ENCODE measurements at regions not wholly inside any gene's neighbourhood (a gene's known extent, or its start where the extent isn't known, plus 50 kb on each side); places are given as distances from the start of the nearest gene placed in this dataset.

- Mint-ChIP-seq H3K9me3 (ENCODE audit: low read depth, unreplicated experiment) (no peaks in the 10 kb centered on the region), H3K4me1 (ENCODE audit: low read depth, unreplicated experiment) (peaks cover 29% of the 10 kb centered on the region), H3K27ac (ENCODE audit: unreplicated experiment) (peak overlapping the region; percentile 60), H3K4me3 (ENCODE audit: low read depth, unreplicated experiment) (peak overlapping the region; percentile 34), H3K27me3 (ENCODE audit: unreplicated experiment) (no peaks in the 10 kb centered on the region), H3K36me3 (ENCODE audit: insufficient read depth, unreplicated experiment) (peaks cover 4% of the 10 kb centered on the region)
- intact Hi-C loops (cut with micrococcal nuclease; ENCODE audit: unreplicated experiment), result loop anchor here (2.0 to 10.0 kb wide), 3 partner anchors 140 to 352 kb away; no protein-coding TSS in a partner anchor
- CTCF ChIA-PET, result interaction anchor here (0.9 to 2.1 kb wide), 6 partner anchors 48 to 525 kb away, joined by 3 to 16 read pairs (median 6); no protein-coding TSS in a partner anchor
- peak; percentile 83 for DNase-seq
- BruUV-seq (replicated peaks), result no TSS peak
- peak; percentile 55 for TF ChIP-seq CTCF (IDR thresholded peaks at IDR 0.05; ENCODE audit: unreplicated experiment)
Observed at GRCh38 chr5:71782771-71783770, 64.0 kb downstream of the CARTPT start.

GRCh38 chr5:71783891-71784290 lies 64.8 kb downstream of the CARTPT start:
- no peak overlapping the region for H3K27ac Mint-ChIP-seq (ENCODE audit: unreplicated experiment)
- CTCF ChIA-PET, result interaction anchor here (1.9 to 2.1 kb wide), 3 partner anchors 138 to 524 kb away, joined by 4 to 16 read pairs (median 6); no protein-coding TSS in a partner anchor
- DNase-seq, result no peak
- no peak for TF ChIP-seq CTCF (IDR thresholded peaks at IDR 0.05; ENCODE audit: unreplicated experiment)
- no peaks in the 10 kb centered on the region for H3K9me3 Mint-ChIP-seq (ENCODE audit: low read depth, unreplicated experiment)
- peaks cover 29% of the 10 kb centered on the region for H3K4me1 Mint-ChIP-seq (ENCODE audit: low read depth, unreplicated experiment)
- H3K27me3 Mint-ChIP-seq (ENCODE audit: unreplicated experiment), result no peaks in the 10 kb centered on the region
- no peak overlapping the region for H3K4me3 Mint-ChIP-seq (ENCODE audit: low read depth, unreplicated experiment)
- intact Hi-C loops (cut with micrococcal nuclease; ENCODE audit: unreplicated experiment), result loop anchor here (2.0 to 10.0 kb wide), 3 partner anchors 139 to 351 kb away; no protein-coding TSS in a partner anchor
- peaks cover 4% of the 10 kb centered on the region for H3K36me3 Mint-ChIP-seq (ENCODE audit: insufficient read depth, unreplicated experiment)
- no TSS peak for BruUV-seq (replicated peaks)

- intact Hi-C loops (cut with micrococcal nuclease; ENCODE audit: unreplicated experiment), result loop anchor here (10.0 kb wide), 1 partner anchor 348 kb away; no protein-coding TSS in a partner anchor
- H3K9me3 Mint-ChIP-seq (ENCODE audit: low read depth, unreplicated experiment), result no peaks in the 10 kb centered on the region
- no peak overlapping the region for H3K4me3 Mint-ChIP-seq (ENCODE audit: low read depth, unreplicated experiment)
- no peak for DNase-seq
- BruUV-seq (replicated peaks), result no TSS peak
- no peak overlapping the region for H3K27ac Mint-ChIP-seq (ENCODE audit: unreplicated experiment)
- CTCF ChIA-PET, result no interaction called here
- H3K36me3 Mint-ChIP-seq (ENCODE audit: insufficient read depth, unreplicated experiment), result peaks cover 4% of the 10 kb centered on the region
- H3K27me3 Mint-ChIP-seq (ENCODE audit: unreplicated experiment), result no peaks in the 10 kb centered on the region
- peaks cover 39% of the 10 kb centered on the region for H3K4me1 Mint-ChIP-seq (ENCODE audit: low read depth, unreplicated experiment)
- no peak for TF ChIP-seq CTCF (IDR thresholded peaks at IDR 0.05; ENCODE audit: unreplicated experiment)
Observed at GRCh38 chr5:71786337-71787055, 67.4 kb downstream of the CARTPT start.

GRCh38 chr5:71788794-71789193 lies 69.7 kb downstream of the CARTPT start:
- Mint-ChIP-seq H3K4me1 (ENCODE audit: low read depth, unreplicated experiment) (peaks cover 25% of the 10 kb centered on the region), H3K36me3 (ENCODE audit: insufficient read depth, unreplicated experiment) (no peaks in the 10 kb centered on the region), H3K27me3 (ENCODE audit: unreplicated experiment) (no peaks in the 10 kb centered on the region), H3K9me3 (ENCODE audit: low read depth, unreplicated experiment) (peaks cover 6% of the 10 kb centered on the region), H3K4me3 (ENCODE audit: low read depth, unreplicated experiment) (no peak overlapping the region), H3K27ac (ENCODE audit: unreplicated experiment) (no peak overlapping the region)
- intact Hi-C loops (cut with micrococcal nuclease; ENCODE audit: unreplicated experiment), result loop anchor here (10.0 kb wide), 1 partner anchor 346 kb away; no protein-coding TSS in a partner anchor
- DNase-seq, result no peak
- TF ChIP-seq CTCF (IDR thresholded peaks at IDR 0.05; ENCODE audit: unreplicated experiment), result no peak
- CTCF ChIA-PET, result no interaction called here
- BruUV-seq (replicated peaks), result no TSS peak
